ENCODE measurements at regions not wholly inside any gene's neighbourhood (a gene's known extent, or its start where the extent isn't known, plus 50 kb on each side); places are given as distances from the start of the nearest gene placed in this dataset.

DNA sequence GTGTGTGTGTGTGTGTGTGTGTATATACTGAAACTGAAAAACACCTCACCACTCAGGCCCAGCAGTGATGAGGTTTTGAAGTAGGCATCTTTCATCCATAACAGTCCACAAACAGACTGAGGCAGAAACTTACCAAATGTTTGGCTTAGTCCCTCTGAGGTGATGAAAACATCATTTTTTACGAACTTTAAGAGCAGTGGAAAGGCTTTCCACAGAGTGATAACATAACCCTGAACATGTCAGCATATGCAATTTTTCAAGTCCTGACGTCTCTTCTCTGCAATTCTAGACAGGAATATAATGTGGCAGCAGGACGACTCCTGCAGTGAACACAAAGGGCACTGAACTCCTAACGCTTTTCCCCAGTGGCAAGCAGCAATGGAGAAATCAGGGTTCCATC is 247.0 kb upstream of the THBS1 start:
- Histone ChIP-seq H2AFZ (ENCODE audit: low read length) (no peak overlapping the region), H2BK12ac (ENCODE audit: low read depth, low read length) (no peak overlapping the region), H3K79me1 (ENCODE audit: low read depth, low read length) (no peaks in the 10 kb centered on the region), H3K9me3 (ENCODE audit: insufficient read depth in 2 of 2, low read depth in 1 of 2, low read length in 1 of 2) (no peaks in the 10 kb centered on the region), H4K91ac (replicated peaks; ENCODE audit: insufficient read length, low read length) (no peak overlapping the region), H3K4ac (replicated peaks; ENCODE audit: insufficient read length, low read depth, low read length) (no peak overlapping the region), H3K4me2 (ENCODE audit: insufficient read depth in 1 of 2, low read depth in 2 of 2, low read length in 2 of 2) (no peak overlapping the region), H3K14ac (ENCODE audit: insufficient read length) (no peak overlapping the region), H3K27me3 (replicated peaks in 1 of 4; ENCODE audit: control insufficient read depth in 3 of 4, extremely low read depth in 1 of 4, insufficient read depth in 3 of 4, low read length in 3 of 4) (no peaks in the 10 kb centered on the region; a peak in 1 of 7 replicates), H3K27ac (ENCODE audit: low read depth, low read length) (no peak overlapping the region), H3K79me2 (ENCODE audit: control insufficient read depth in 1 of 2, insufficient read depth in 2 of 2, low read length in 2 of 2) (no peaks in the 10 kb centered on the region), H3K56ac (replicated peaks; ENCODE audit: insufficient read length, low read depth, low read length) (no peak overlapping the region), H3K23ac (ENCODE audit: insufficient read length) (no peak overlapping the region), H3K23me2 (ENCODE audit: low read depth, low read length) (no peaks in the 10 kb centered on the region), H2BK120ac (replicated peaks; ENCODE audit: low read depth, low read length) (no peak overlapping the region), H3K9ac (replicated peaks in 1 of 4; ENCODE audit: extremely low read depth in 1 of 4, low read depth in 3 of 4, low read length in 3 of 4) (no peak overlapping the region), H3K4me1 (replicated peaks in 1 of 4; ENCODE audit: control insufficient read depth in 3 of 4, insufficient read depth in 4 of 4, low read length in 3 of 4) (no peaks in the 10 kb centered on the region), H4K8ac (ENCODE audit: extremely low read depth, insufficient read depth, low read length) (no peak overlapping the region), H3K4me3 (ENCODE audit: extremely low read depth in 1 of 4, insufficient read depth in 2 of 4, low read depth in 3 of 4, low read length in 4 of 4) (no peak overlapping the region), H2BK15ac (ENCODE audit: low read length) (no peak overlapping the region), H2BK5ac (ENCODE audit: low read depth, low read length) (no peak overlapping the region), H2AK5ac (ENCODE audit: low read depth, low read length) (no peak overlapping the region), H4K20me1 (replicated peaks in 1 of 2; ENCODE audit: control insufficient read depth in 1 of 2, insufficient read depth in 2 of 2, low read length in 2 of 2) (no peaks in the 10 kb centered on the region), H4K5ac (ENCODE audit: insufficient read length, low read depth, low read length) (no peak overlapping the region), H2BK20ac (ENCODE audit: low read length) (no peak overlapping the region), H3K18ac (ENCODE audit: extremely low read depth, low read length) (no peak overlapping the region), H3K36me3 (ENCODE audit: control insufficient read depth in 2 of 4, insufficient read depth in 4 of 4, low read length in 3 of 4) (no peaks in the 10 kb centered on the region)
- WGBS, 2 experiments (ENCODE audit: extremely low coverage in 1 of 2, insufficient coverage in 1 of 2, insufficient read length in 1 of 2, insufficient replicate concordance in 2 of 2, low coverage in 1 of 2, low lambda C conversion rate in 2 of 2, missing lambda C conversion rate in 1 of 2): 75% methylated on average over 4 of the region's 4 CpGs; no CpG with 5 or more reads in 1 of the 2 experiments
- POLR2A ChIA-PET (ENCODE audit: partially characterized antibody): no interaction called here
- no peak for DNase-seq (ENCODE audit: low read depth in 1 of 2, low spot score in 2 of 2)
- CTCF ChIA-PET (ENCODE audit: partially characterized antibody): interaction anchor here (0.6 kb wide), 1 partner anchor 1115 kb away, joined by 3 read pairs; no protein-coding TSS in a partner anchor
- FAIRE-seq: no peak
- TF ChIP-seq SP4 (IDR thresholded peaks at IDR 0.05; ENCODE audit: low read length) (no peak), FOSL1 (IDR thresholded peaks at IDR 0.05; ENCODE audit: insufficient read depth, low read depth, low read length) (no peak), HDAC2 (IDR thresholded peaks at IDR 0.05; ENCODE audit: borderline replicate concordance in 1 of 2, low read depth in 2 of 2, low read length in 2 of 2) (no peak), MAX (IDR thresholded peaks at IDR 0.05) (no peak), HDAC6 (IDR thresholded peaks at IDR 0.05; ENCODE audit: low read depth, low read length) (no peak), KDM5A (IDR thresholded peaks at IDR 0.05; ENCODE audit: low read length) (no peak), USF2 (IDR thresholded peaks at IDR 0.05; ENCODE audit: low read length) (no peak), TEAD4 (IDR thresholded peaks at IDR 0.05; ENCODE audit: low read depth, low read length) (no peak), SIRT6 (IDR thresholded peaks at IDR 0.05; ENCODE audit: low read length) (no peak), TBP (IDR thresholded peaks at IDR 0.05; ENCODE audit: low read depth, low read length) (no peak), SIN3A (conservative IDR thresholded peaks at IDR 0.05 in 1 of 2, IDR thresholded peaks at IDR 0.05 in 1 of 2; ENCODE audit: low read depth in 1 of 2, low read length in 2 of 2) (no peak), TCF12 (IDR thresholded peaks at IDR 0.05; ENCODE audit: low read depth, low read length) (no peak)
